Gastrocnemius medialis (tissue), 4 donors: ENCODE measurements at regions not wholly inside any gene's neighbourhood (a gene's known extent, or its start where the extent isn't known, plus 50 kb on each side); places are given as distances from the start of the nearest gene placed in this dataset.
"Not testable (repeated sequence)": the region's sequence is repeated elsewhere in the genome, so short reads cannot be mapped to it uniquely, and the experiment has no call there.

ENCODE experiments used
- ATAC-seq, 2 donors: fragments of 150-250 bp; one replicate each; pipeline ENCODE4 v1.9.1; 2016
- DNase-seq, 2 donors: peaks; one replicate each; pipeline ENCODE4 v3.0.0-alpha.2; 2019
- H3K27ac ChIP-seq, 4 donors: fragments of 200-600 bp; sonication (generic); 1 replicate in 1 of 4; 2 replicates in 3 of 4; pipeline ENCODE4 v1.5.1; 2016 to 2018; ENCODE audit warnings: mild to moderate bottlenecking in 2 of 4, moderate library complexity in 1 of 4
- H3K27me3 ChIP-seq, 3 donors: fragments of 200-600 bp; sonication (generic) in 2 of 3; 1 replicate in 1 of 3; 2 replicates in 2 of 3; pipeline versions ENCODE4 v1.5.1 to v1.6.0; 2016 to 2019; ENCODE audit warnings: mild to moderate bottlenecking in 1 of 3, moderate library complexity in 1 of 3
- H3K36me3 ChIP-seq, 2 donors: fragments of 200-600 bp; sonication (generic) in 1 of 2; one replicate each; pipeline ENCODE4 v1.5.1; 2017 to 2018
- H3K4me1 ChIP-seq, 2 donors: fragments of 200-600 bp; sonication (generic) in 1 of 2; one replicate each; pipeline ENCODE4 v1.5.1; 2016 to 2017; ENCODE audit warnings: mild to moderate bottlenecking in 2 of 2
- H3K4me3 ChIP-seq, 4 donors: fragments of 200-600 bp; sonication (generic) in 3 of 4; 1 replicate in 1 of 4; 2 replicates in 3 of 4; pipeline ENCODE4 v1.5.1; 2016 to 2019; ENCODE audit warnings: mild to moderate bottlenecking in 2 of 4
- H3K9me3 ChIP-seq, 3 donors: fragments of 200-600 bp; sonication (generic) in 2 of 3; 1 replicate in 1 of 3; 2 replicates in 2 of 3; pipeline ENCODE4 v1.5.1; 2016 to 2019
- CTCF ChIP-seq, 5 experiments: fragments of 450-650 bp in 3 of 5; fragments of 200-600 bp in 2 of 5; sonication (generic) in 2 of 5; IDR thresholded peaks in 4 of 5; conservative IDR thresholded peaks in 1 of 5; 1 replicate in 4 of 5; 2 replicates in 1 of 5; pipeline ENCODE4 v1.5.1; 2016 to 2019; ENCODE audit warnings: antibody characterized with exemption in 5 of 5, mild to moderate bottlenecking in 3 of 5, moderate library complexity in 3 of 5
- POLR2A ChIP-seq, 2 donors: fragments of 450-650 bp; IDR thresholded peaks; one replicate each; pipeline ENCODE4 v1.6.1; 2017; ENCODE audit warnings: antibody characterized with exemption in 2 of 2, mild to moderate bottlenecking in 2 of 2, moderate library complexity in 2 of 2
- in situ Hi-C, 4 donors: fragments of 200-750 bp; cut with MboI; loops; one replicate each; pipeline versions ENCODE4 v1.15.0 to v1.8.0; 2017; ENCODE audit warnings: low sequenced_read_pairs in 4 of 4
- intact Hi-C: fragments of 100-400 bp; cut with DNase I; formaldehyde crosslinking; loops from one replicate; pipeline ENCODE4 v1.15.1; 2023; ENCODE audit warnings: low total_unique reads

- H3K36me3 ChIP-seq: no peaks in the 10 kb centered on the region
- no peaks in the 10 kb centered on the region for H3K9me3 ChIP-seq
- DNase-seq (no peak), ATAC-seq (no peak)
- in situ Hi-C loops: loop anchor here in 1 of 4 donors (25.0 kb wide), 1 partner anchor 254 kb away; no protein-coding TSS in a partner anchor
- TF ChIP-seq CTCF (IDR thresholded peaks at IDR 0.05 in 4 of 5, conservative IDR thresholded peaks at IDR 0.05 in 1 of 5): no peak
- no peak for TF ChIP-seq POLR2A (IDR thresholded peaks at IDR 0.05)
- no peaks in the 10 kb centered on the region for H3K27me3 ChIP-seq
- intact Hi-C loops: no loop called here
- H3K4me1 ChIP-seq: no peaks in the 10 kb centered on the region
- no peak overlapping the region for H3K4me3 ChIP-seq
- H3K27ac ChIP-seq: no peak overlapping the region
Measured at GRCh38 chr3:69683082-69683806, 56.0 kb upstream of the MITF start.

- DNase-seq, intact Hi-C loops, H3K4me1 ChIP-seq, H3K27me3 ChIP-seq, H3K36me3 ChIP-seq, H3K27ac ChIP-seq, H3K4me3 ChIP-seq, ATAC-seq, H3K9me3 ChIP-seq: not testable (repeated sequence)
- in situ Hi-C loops: loop anchor here in 2 of 4 donors (10.0 to 25.0 kb wide), 2 partner anchors 260 to 523 kb away; no protein-coding TSS in a partner anchor
Measured at GRCh38 chr3:69677456-69677855, 61.8 kb upstream of the MITF start.

- in situ Hi-C loops: loop anchor here in 2 of 4 donors (10.0 to 25.0 kb wide), 2 partner anchors 261 to 521 kb away; no protein-coding TSS in a partner anchor
- TF ChIP-seq CTCF (IDR thresholded peaks at IDR 0.05 in 4 of 5, conservative IDR thresholded peaks at IDR 0.05 in 1 of 5): no peak
- TF ChIP-seq POLR2A (IDR thresholded peaks at IDR 0.05): no peak
- no peak overlapping the region for H3K27ac ChIP-seq
- H3K9me3 ChIP-seq: no peaks in the 10 kb centered on the region
- no peak overlapping the region for H3K4me3 ChIP-seq
- no peak for ATAC-seq
- H3K4me1 ChIP-seq: no peaks in the 10 kb centered on the region
- H3K27me3 ChIP-seq: peaks cover 0 to 2% (median 0%) of the 10 kb centered on the region in 3 donors
- no peak for DNase-seq
- H3K36me3 ChIP-seq: no peaks in the 10 kb centered on the region
- intact Hi-C loops: no loop called here
Measured at GRCh38 chr3:69675786-69676530, 63.3 kb upstream of the MITF start.

- H3K36me3 ChIP-seq: no peaks in the 10 kb centered on the region
- H3K27ac ChIP-seq: no peak overlapping the region
- intact Hi-C loops: loop anchor here (5.0 kb wide), 1 partner anchor 367 kb away; no protein-coding TSS in a partner anchor
- no peaks in the 10 kb centered on the region for H3K4me1 ChIP-seq
- no peak for TF ChIP-seq POLR2A (IDR thresholded peaks at IDR 0.05)
- no peak for TF ChIP-seq CTCF (IDR thresholded peaks at IDR 0.05 in 4 of 5, conservative IDR thresholded peaks at IDR 0.05 in 1 of 5)
- H3K27me3 ChIP-seq: peaks cover 0 to 2% (median 0%) of the 10 kb centered on the region in 3 donors
- no peaks in the 10 kb centered on the region for H3K9me3 ChIP-seq
- H3K4me3 ChIP-seq: no peak overlapping the region
- no peak for ATAC-seq
- DNase-seq: no peak
- in situ Hi-C loops: loop anchor here (5.0 to 25.0 kb wide), 5 partner anchors 242 to 520 kb away; no protein-coding TSS in a partner anchor
Measured at GRCh38 chr3:69674752-69675151, 64.5 kb upstream of the MITF start.
